Renal cortical epithelial cell (primary cell): ENCODE measurements at regions not wholly inside any gene's neighbourhood (a gene's known extent, or its start where the extent isn't known, plus 50 kb on each side); places are given as distances from the start of the nearest gene placed in this dataset.
"Not testable (repeated sequence)": the region's sequence is repeated elsewhere in the genome, so short reads cannot be mapped to it uniquely, and the experiment has no call there.

ENCODE experiments used
- DNase-seq: peaks from one replicate; pipeline ENCODE4 v3.0.0-alpha.2; 2011; ENCODE audit warnings: low read depth

- DNase-seq, result not testable (repeated sequence)
These were observed 374.4 kb downstream of the CNTNAP3B start for GRCh38 chr9:41754822-41755221.

GRCh38 chr9:41754403-41754802 is 374.8 kb downstream of the CNTNAP3B start:
- not testable (repeated sequence) for DNase-seq

GRCh38 chr9:41741897-41742296 is 387.3 kb downstream of the CNTNAP3B start:
- not testable (repeated sequence) for DNase-seq

- not testable (repeated sequence) for DNase-seq
These were observed 388.1 kb downstream of the CNTNAP3B start for GRCh38 chr9:41741173-41741572.

- DNase-seq, result not testable (repeated sequence)
These were observed 390.5 kb downstream of the CNTNAP3B start for GRCh38 chr9:41738681-41739080.

GRCh38 chr9:41699190-41699589 is 430.0 kb downstream of the CNTNAP3B start:
- DNase-seq, result not testable (repeated sequence)

GRCh38 chr9:41697080-41697479 is 432.1 kb downstream of the CNTNAP3B start:
- DNase-seq, result peak; percentile 1

- not testable (repeated sequence) for DNase-seq
These were observed 449.9 kb downstream of the CNTNAP3B start for GRCh38 chr9:41679312-41679711.

GRCh38 chr9:41663497-41664036 is 465.7 kb downstream of the CNTNAP3B start:
- not testable (repeated sequence) for DNase-seq

GRCh38 chr9:41658706-41659105 is 469.6 kb upstream of the ZNG1F start:
- not testable (repeated sequence) for DNase-seq

- DNase-seq, result not testable (repeated sequence)
These were observed 469.0 kb upstream of the ZNG1F start for GRCh38 chr9:41658116-41658515.

- not testable (repeated sequence) for DNase-seq
These were observed 468.0 kb upstream of the ZNG1F start for GRCh38 chr9:41657141-41657540.

- DNase-seq, result peak; percentile 54
These were observed 466.0 kb upstream of the ZNG1F start for GRCh38 chr9:41655071-41655554.

- peak; percentile 44 for DNase-seq
These were observed 465.2 kb upstream of the ZNG1F start for GRCh38 chr9:41654349-41654748.

GRCh38 chr9:41653560-41654340 is 464.6 kb upstream of the ZNG1F start:
- DNase-seq, result peak; percentile 21

GRCh38 chr9:41652800-41653199 is 463.7 kb upstream of the ZNG1F start:
- not testable (repeated sequence) for DNase-seq

- not testable (repeated sequence) for DNase-seq
These were observed 463.1 kb upstream of the ZNG1F start for GRCh38 chr9:41652100-41652713.

GRCh38 chr9:41650086-41650485 is 461.0 kb upstream of the ZNG1F start:
- DNase-seq, result peak; percentile 28

GRCh38 chr9:41648564-41648963 is 459.4 kb upstream of the ZNG1F start:
- peak; percentile 33 for DNase-seq

GRCh38 chr9:41646246-41646645 is 457.1 kb upstream of the ZNG1F start:
- DNase-seq, result not testable (repeated sequence)

GRCh38 chr9:41643571-41644279 is 454.6 kb upstream of the ZNG1F start:
- DNase-seq, result peak; percentile 75

GRCh38 chr9:41633726-41634125 is 444.6 kb upstream of the ZNG1F start:
- not testable (repeated sequence) for DNase-seq
